HG02870 (cell line): ENCODE measurements at regions not wholly inside any gene's neighbourhood (a gene's known extent, or its start where the extent isn't known, plus 50 kb on each side); places are given as distances from the start of the nearest gene placed in this dataset.

Source experiments
- ATAC-seq: cut with Tn5 transposase; IDR thresholded peaks from one replicate; pipeline ENCODE4 v1.9.1; 2021; ENCODE audit warnings: mild to moderate bottlenecking, moderate library complexity; ENCODE audit not compliant: unreplicated experiment

DNA sequence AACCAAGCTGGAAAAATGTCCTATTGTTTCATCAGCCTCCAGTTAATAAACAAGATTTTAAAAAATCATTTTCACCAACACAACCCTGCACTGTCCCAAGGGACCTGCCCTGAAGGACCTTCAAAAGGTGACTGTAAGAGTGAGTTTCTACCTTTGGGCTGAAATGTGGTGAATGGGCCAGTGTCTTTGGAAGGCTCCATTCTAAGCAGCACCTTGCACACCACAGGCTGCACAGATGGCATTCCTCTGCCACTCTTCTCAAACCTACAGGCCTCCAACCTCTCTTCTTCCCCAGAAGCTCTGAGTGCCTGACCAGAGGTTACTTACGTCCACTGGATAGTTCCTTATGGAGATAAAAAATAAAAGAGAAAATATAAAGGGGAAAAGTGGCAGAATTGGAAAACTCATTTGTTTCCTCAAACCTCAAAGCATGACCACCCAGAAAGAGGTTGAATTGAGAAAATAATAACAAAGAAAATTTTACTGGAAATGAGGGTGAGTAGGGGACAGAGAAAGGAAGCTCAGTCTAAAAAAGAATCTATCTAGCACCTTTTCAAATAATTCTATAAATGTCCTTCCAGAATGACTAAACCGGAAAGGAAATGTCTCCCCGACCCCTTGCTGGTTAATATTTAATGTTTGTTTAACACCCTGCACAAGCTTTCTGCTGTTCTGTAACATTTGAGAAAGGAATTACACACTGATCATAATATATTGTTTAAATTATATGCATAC lies 175.7 kb downstream of the METTL4 start:
- peak; percentile 47 for ATAC-seq

DNA sequence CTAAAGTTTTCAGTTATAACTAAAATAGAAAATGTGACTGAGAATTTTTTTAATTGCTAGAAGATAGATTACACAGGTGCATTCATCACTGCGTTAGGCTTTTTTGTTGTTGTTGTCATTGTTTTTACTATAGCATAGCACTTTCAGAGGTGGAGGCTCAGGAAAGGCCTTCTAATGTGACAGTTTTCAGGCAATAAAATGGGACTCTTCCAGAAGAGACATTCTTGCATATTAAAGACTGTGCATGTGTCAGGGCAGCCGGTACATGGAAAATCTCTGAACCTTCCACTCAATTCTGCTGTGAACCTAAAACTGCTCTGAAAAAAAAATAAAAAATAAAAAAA lies 175.2 kb downstream of the METTL4 start:
- ATAC-seq: peak; percentile 10

DNA sequence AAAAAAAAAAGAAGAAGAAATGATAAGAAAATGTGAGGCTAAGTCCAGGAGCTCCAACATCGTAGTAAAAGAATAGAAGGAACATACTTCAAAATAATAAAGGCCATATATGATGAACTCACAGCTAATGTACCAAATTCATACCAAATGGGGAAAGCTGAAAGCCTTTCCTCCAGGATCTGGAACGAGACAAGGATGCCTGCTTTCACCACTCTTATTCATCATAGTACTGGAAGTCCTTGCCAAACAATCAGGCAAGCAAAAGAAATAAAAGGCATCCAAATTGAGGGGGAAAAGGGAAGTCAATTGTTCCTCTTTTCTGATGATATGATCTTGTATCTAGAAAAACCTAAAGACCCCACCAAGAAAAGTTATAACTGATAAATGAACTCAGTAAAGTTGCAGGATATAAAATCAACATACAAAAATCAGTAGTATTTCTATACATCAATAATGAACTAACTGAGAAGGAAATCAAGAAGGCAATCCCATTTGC lies 170.6 kb downstream of the METTL4 start:
- no peak for ATAC-seq

DNA sequence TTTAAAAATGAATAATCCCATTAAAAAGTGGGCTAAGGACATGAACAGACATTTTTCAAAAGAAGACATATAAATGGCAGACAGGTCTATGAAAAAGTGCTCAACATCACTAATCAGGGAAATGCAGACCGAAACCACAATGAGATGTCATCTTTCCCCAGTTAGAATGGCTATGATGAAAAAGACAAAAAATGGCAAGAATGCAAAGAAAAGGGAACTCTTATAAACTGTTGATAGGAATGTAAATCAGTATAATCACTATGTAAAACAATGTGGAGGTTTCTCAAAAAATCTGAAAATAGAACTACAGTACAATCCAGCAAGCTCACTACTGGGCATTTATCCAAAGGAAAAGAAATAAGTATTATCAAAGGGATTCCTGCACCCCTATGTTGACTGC lies 169.2 kb downstream of the METTL4 start:
- ATAC-seq: no peak

DNA sequence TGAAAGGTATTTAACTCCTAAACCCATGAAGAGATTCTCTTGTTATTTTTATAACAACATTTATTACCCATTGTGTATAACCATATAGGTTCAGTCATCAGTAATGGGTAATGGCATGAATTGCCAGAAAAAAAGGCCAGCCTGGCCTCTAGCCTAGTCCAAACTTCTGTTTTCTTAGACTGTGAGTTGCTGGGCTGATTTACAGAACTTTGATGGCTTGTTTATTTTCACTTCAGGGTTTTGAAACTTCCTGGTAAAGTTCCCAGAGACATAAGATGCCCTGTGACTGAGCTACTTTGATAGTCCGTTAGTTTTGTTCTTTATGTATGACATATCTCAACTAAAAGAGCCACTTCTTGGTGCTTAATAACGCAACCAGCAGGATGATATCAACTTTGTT lies 164.8 kb downstream of the METTL4 start:
- ATAC-seq: no peak

DNA sequence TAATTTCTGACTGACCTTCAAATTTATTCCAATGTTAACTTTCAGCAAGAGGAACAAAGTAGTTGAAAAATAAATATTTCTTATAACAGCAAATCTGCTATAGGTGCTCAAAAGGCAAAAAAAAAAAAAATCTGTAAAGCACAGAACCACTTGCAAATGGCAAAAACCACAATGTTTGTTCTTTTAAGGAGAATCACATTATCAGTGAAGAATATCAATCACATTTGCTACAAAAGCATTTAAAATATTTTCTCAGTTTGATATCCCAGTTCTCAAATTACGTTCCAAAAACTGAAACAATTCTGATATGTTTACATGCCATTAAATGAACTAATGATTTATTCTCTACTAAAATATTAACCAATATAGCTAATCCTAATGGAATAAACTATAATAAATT lies 163.3 kb downstream of the METTL4 start:
- ATAC-seq: no peak

DNA sequence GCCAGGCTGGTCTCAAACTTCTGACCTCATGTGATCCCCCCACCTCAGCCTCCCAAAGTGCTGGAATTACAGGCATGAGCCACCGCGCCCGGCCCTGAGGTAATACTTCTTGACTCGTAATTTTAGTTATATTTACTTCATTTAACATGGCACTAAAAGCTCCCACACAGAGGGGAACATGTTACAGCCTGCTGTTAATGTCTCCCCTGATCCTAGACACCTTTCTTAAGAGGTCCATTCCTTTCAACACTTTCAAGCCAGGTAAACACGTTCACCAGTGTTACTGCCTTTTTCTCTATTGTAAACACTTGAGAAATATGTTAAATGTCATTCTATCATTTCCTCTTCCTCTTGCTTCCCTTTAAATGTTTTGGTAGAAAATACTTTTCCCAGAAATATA lies 161.4 kb downstream of the METTL4 start:
- no peak for ATAC-seq

DNA sequence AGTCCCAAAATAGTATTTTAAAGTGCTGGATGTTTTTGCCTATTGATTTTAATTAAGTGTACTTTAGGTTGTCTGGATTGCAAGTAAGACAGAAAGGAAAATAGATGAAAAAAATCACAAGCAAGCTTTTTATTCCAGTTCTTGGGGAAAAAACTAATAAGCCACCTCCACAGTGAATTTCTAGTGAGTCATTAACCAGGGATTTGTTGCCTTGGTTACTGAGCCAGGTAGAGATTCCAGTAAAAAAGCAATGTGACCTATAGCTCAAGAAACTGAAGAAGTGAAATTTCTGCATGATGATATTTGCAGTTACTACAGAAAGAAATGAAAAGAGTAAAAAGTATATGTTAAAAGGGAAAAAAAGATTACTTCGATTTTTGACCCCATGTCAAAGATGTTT lies 160.6 kb downstream of the METTL4 start:
- no peak for ATAC-seq

DNA sequence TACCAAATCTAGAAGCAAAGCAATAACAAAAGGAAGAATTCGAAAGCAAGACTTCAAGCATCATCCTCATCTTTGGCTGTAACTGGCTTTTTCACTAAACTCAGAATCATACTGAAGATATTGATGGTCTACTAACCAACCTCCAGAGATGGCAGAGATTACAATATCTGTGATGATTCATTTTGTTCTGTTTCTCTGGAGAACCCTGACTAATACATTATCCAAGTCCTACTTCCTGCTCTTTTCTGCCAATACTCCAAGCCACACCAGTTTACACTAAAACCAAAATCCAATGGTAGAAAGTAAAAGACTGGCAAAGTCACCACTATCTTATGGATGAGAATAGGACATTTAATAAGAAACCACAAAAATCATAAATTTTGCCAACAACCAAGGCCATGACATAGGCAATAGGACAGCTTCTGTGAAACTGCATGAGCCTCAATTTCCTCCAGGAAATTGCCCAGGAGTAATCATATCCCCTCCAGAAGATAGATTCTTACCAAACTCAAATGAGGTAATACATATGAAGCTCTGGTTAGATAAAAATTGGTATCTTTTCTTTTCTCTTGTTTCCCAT lies 159.8 kb downstream of the METTL4 start:
- ATAC-seq: no peak

DNA sequence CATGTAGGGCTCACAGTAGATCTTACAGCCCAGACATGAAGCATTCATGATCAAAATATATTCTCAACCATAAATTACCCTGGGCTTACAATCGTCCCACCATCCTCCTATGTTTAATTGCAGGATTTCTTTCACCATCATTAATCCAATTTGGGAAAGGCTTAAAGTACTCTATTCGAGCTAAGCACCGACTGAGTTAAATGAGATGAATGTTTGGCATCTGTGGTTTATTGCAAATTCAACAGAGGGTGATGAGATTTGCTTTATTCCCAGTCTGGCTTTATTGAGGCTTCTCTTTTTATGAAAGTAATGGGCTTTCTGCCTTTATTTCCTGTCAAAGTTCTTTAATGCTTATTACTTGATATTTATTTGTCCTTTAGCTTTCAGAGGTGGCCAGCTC lies 159.0 kb downstream of the METTL4 start:
- ATAC-seq: no peak

DNA sequence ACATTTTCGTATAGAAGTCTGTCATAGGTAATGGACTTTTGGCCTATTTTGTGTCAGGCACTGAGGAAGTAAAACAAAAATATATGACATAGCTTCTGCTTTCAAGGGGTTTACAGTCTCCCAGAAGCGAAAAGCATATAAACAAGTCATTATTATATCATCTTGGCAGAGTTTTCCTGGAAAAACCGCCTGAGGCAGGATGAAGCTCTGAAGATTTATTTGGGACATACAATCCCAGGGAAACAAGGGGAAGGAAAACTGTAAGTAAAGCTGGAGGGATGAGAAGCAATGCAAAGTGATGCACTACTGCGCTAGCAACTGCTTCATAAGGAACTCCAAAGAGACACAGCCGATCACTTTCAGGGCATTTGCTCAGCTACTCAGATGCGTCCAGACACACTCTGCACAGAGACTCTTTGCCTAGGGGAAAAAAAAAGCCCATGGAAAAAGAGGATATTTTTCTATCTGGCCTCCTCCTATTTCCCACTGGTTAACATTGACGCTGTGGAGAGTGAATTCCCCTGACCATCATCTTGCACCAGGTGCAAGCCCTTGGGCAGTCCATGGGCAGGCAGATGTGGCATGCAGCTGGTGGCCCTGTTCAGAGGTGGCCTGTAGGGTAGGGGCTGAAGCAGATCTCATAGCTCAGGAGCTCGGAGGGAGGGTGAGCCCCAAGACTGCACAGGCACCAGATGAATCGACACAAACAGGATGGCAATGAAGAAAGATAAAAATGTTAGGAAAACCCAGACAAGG lies 158.1 kb downstream of the METTL4 start:
- ATAC-seq: no peak

DNA sequence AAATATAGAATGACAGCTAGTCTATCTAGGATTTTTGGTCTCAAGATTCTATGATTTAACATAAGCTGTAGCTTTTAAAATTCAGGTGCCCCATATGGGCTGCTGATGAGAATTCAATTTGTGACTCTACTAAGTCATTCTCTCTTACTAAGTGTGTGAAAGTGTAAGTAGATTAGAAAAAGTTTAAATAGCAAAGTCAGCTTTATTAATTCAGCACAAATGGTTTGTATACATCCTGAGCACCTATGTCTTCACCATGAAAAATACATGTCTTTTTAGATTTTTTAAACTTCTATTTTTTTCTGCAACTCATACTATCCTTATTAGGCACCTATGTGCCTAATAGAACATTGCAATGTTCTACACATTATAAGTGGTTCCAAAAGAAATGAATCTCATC lies 157.1 kb downstream of the METTL4 start:
- ATAC-seq: no peak

DNA sequence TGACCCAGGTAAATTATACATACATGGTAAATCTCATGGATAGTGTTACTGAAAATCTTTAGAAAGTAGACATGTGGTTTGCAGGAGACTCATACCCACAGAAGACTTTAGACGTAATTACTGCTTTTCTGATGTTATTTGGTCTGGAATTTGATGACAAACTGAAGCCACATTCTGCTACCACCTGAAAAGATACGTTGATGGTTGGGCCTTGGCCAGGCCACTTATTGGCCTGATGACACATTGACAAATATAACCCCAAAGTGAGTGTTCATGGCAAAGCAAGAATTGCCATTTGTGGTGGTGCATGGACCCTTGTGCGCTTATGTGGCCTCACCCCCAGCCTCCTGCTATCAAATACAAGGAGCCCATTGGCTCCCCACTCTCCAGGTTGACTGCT lies 155.6 kb downstream of the METTL4 start:
- no peak for ATAC-seq

DNA sequence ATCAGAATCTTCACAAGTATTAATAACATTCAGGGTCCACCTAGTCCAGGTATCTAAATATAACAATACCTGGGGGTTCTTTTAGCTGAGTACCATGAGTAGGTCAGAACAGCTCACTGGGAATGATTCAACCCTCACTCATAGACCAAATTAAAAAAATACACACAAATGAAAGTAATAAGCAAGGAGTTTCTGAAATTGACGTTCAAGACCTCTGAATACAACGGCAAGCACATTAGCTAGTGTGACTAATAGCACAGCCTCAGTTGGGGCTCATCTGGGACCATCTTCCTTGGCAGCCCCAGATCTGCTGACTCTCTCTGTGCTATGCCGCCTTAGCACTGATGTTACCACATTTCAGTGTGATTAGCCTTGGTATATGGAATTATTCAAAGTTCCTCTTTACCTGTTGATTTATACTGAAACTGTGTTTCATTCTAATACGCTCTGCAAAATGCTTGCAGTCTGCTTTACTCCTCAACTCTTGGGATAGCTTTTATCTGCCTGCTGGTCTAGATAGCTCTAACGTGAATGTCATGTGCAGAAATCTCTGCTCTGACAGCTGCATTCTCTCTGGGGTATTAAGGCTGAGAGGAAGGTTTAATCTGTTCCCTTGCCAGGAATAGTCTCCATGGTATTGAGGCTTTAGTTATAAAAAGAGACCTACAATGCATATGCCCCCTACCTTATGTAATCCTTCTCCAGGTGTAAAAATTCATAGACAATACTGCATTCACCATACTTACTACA lies 153.3 kb downstream of the METTL4 start:
- no peak for ATAC-seq

DNA sequence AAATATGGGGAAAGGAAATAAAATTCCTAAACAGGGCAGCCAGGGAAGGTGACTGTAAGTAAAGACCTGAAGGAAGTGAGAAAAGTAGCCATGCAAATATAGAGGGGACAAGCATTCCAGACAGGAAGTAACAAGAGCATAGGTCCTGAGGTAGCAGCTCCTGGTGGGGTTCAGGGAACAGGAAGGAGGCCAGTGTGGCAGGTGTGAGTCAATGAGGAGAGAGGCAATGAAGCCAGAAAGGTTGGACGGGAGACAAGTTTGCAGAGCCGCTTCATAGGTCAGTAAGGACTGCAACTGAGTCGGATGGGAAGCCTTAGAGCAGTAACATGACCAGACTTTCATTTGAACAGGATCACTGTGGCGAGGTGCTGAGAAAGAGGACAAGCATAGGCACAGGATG lies 150.9 kb downstream of the METTL4 start:
- ATAC-seq: no peak

DNA sequence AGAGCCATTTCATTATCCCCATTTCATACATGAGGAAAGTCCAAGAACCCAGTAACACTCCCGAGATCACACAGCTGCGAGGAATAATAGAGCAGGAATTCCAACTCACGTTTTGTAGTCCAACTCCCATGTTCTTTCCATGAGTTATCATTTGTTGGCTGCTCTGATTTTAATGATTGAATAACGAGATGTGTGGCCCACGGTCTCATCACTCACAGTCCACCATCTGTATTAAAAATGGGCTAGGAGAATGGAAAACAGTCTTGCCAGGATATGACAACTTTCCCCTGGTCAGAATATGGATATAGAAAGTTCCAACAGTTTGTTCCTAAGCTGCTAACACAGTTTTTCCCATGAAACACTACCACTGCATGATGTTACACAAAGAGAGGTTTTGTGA lies 147.5 kb downstream of the METTL4 start:
- ATAC-seq: no peak

DNA sequence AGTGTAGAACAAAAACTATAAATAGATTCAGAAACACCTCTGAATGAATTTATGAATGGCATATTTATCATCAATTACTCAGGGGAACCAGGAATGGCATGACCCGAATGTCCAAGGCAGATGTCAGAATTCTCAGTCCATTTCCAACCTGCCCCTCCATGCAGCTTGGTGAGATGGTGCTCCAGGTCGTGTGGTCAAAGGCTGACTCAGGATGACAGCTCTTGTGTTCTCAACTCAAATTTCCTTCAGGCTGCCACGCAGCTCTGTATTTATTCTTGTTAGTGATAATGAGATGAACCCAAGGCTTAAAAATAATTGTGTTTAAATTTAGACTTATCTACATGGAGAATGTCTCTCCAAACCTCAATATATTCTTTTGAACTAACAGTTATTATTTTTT lies 146.9 kb downstream of the METTL4 start:
- ATAC-seq: no peak

DNA sequence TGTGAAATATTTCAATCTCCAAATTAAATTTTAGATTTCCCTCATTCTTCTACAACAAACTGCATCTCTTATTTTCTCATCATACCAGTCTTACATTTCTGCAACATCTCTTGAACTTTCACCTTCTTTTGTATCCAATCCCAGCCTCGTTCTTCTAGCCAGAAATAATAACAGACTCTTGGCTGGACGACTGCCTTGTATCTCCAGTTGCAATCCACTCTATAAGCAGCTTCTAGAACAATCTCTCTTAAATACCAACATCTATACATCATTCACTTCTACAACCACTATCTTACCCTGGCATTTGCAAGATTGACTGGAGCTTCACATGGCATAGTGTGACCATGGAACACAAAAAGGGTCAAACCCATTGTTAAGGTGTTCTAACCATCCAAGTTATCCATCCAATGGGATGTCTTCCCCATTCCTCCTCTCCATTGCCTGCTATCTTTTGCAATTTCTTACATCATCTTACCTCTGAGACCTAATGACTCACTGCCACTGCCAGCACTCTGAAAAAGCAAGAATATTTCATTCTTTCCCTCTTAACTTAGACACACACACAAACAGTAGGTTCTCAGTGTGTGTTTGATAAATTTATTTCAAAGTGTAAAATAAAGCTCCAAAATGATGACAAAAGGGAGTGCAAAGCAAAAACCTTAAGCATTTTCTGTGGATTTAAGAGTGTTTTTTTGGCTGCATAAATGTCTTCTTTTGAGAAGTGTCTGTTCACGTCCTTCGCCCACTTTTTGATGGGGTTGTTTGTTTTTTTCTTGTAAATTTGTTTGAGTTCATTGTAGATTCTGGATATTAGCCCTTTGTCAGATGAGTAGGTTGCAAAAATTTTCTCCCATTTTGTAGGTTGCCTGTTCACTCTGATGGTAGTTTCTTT lies 145.6 kb downstream of the METTL4 start:
- ATAC-seq: no peak

DNA sequence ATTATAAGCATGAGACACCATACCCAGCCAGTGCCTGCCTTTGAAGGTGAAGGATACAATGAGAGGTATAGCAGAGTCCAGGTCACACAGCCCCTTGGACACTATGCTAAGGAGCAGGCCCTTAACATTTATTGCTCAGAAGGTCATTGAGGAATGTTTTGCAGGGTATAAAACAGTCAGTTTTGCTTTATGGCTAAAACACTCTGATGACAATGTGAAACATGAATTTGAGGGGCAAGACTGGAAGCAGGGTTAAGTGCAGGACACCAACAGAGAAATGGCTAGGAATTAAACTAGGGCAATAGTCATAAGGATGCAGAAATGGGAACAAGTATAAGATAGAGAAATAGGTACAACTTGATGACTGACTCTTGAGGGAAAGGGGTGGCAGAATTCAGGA lies 141.1 kb downstream of the METTL4 start:
- no peak for ATAC-seq

DNA sequence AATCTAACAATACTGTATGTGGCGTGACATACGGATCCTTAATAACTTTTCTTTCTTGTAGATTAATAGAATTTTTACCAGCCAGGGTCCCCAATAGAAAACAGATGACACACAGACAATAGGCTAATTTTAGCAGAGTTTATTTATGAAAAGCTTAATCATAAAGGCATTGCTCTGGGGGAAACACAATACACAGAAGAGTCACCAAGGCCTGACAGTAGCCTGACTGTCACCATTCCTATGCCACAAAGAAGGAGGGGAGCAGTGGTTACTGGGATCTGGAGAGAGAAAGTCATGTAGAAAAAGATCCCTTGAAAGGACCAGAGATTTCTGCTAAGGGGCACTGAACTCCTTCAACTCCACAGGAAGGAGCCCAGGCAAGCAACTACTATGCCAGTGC lies 139.5 kb downstream of the METTL4 start:
- no peak for ATAC-seq

DNA sequence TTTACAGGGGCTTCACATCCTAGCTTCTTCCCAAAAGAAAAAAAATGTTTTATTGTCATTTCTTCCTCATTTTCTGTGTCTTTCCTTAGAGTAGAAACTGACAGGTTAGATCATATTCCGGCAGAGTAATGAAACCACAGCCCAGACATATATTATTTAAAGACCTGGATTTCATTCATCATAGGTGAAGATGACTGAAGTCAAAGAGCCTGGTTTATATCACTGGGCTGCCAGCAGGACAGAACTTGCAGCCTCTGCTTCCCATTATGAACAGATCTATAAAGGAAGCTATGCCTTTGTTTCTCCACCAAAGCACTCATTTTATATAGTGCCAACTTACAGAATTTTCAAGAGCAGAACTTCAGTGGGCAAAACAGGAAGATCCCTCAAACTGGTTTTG lies 137.9 kb downstream of the METTL4 start:
- no peak for ATAC-seq
